Subcutaneous abdominal adipose tissue (tissue), 5 donors: ENCODE measurements at regions not wholly inside any gene's neighbourhood (a gene's known extent, or its start where the extent isn't known, plus 50 kb on each side); places are given as distances from the start of the nearest gene placed in this dataset.
"Not testable (repeated sequence)": the region's sequence is repeated elsewhere in the genome, so short reads cannot be mapped to it uniquely, and the experiment has no call there.

Source experiments
- H3K27ac ChIP-seq: one replicate; pipeline ENCODE4 v1.7.0; 2013; ENCODE audit warnings: low read depth, mild to moderate bottlenecking, inconsistent platforms, low read length, moderate library complexity
- H3K27me3 ChIP-seq, 5 donors: one replicate each; pipeline ENCODE4 v1.7.0; 2013; ENCODE audit warnings: low read length in 5 of 5, inconsistent platforms in 1 of 5; ENCODE audit not compliant: control insufficient read depth in 5 of 5, insufficient read depth in 4 of 5
- H3K36me3 ChIP-seq, 5 donors: one replicate each; pipeline ENCODE4 v1.7.0; 2013; ENCODE audit warnings: low read length in 5 of 5; ENCODE audit not compliant: control insufficient read depth in 5 of 5, insufficient read depth in 5 of 5
- H3K4me1 ChIP-seq, 5 donors: one replicate each; pipeline ENCODE4 v1.7.0; 2013; ENCODE audit warnings: low read length in 5 of 5, mild to moderate bottlenecking in 3 of 5, moderate library complexity in 1 of 5; ENCODE audit not compliant: control insufficient read depth in 5 of 5, insufficient read depth in 5 of 5
- H3K4me3 ChIP-seq, 5 donors: one replicate each; pipeline ENCODE4 v1.7.0; 2013; ENCODE audit warnings: low read length in 5 of 5, low read depth in 1 of 5
- H3K9ac ChIP-seq, 5 donors: one replicate each; pipeline ENCODE4 v1.7.0; 2013; ENCODE audit warnings: low read length in 5 of 5, mild to moderate bottlenecking in 4 of 5, moderate library complexity in 3 of 5
- H3K9me3 ChIP-seq, 5 donors: one replicate each; pipeline ENCODE4 v1.7.0; 2013; ENCODE audit warnings: low read length in 5 of 5; ENCODE audit not compliant: control insufficient read depth in 5 of 5
- donor health status: healthy.
- donor health status: healthy.
- donor health status: healthy.
- donor health status: healthy.
- donor health status: healthy.

DNA sequence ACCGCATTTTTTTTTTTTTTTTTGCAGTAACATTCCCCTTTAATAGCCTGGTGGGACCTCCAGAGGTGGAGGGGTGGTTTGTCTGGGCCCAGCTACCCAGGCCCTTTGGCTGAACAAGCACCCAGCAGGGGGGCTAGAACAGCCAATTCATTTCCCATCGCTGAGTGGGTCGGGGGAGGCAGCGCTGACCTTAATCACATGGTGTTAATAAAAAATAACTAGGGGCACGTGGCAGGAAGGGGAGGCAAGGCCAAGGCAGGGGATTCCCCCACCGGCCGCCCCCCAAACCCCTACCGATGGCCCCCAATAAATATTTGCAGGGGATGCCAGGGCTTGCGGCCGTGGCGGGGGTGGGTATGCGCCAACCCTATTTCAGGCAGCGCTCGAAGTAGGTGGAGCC is 1709.9 kb downstream of the TP53TG3F start:
- H3K4me1 ChIP-seq, H3K9ac ChIP-seq, H3K36me3 ChIP-seq, H3K27ac ChIP-seq, H3K4me3 ChIP-seq, H3K27me3 ChIP-seq: not testable (repeated sequence)
- H3K9me3 ChIP-seq, result peaks cover 0 to 13% (median 10%) of the 10 kb centered on the region in 5 donors

DNA sequence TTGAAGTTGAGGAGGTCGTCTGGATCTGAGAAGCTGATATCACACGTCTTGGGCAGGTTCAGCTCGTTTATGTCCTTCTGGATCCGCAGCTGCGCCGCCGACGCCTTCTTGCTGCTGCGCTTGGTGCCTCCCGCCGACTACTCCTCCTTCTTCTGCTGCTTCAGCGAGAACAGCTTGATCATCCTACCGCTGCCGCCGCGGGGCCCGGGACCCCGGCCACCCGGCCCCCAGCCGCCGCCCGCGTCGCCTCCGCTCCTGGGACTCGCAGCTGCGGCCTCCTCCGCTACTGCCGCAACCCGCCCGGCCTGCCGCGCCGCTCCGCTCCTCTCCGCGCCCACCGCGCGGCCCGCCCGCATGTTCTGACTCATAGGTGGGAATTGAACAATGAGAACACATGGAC is 1710.6 kb downstream of the TP53TG3F start:
- H3K4me1 ChIP-seq, H3K9ac ChIP-seq, H3K36me3 ChIP-seq, H3K27me3 ChIP-seq, H3K4me3 ChIP-seq, H3K27ac ChIP-seq: not testable (repeated sequence)
- peaks cover 0 to 14% (median 10%) of the 10 kb centered on the region in 5 donors for H3K9me3 ChIP-seq

GRCh38 chr16:35170610-35171009 is 1711.2 kb downstream of the TP53TG3F start:
- Histone ChIP-seq H3K9ac (no peak overlapping the region), H3K9me3 (peaks cover 0 to 14% (median 10%) of the 10 kb centered on the region in 5 donors), H3K27ac (no peak overlapping the region), H3K36me3 (no peaks in the 10 kb centered on the region), H3K4me3 (no peak overlapping the region), H3K4me1 (no peaks in the 10 kb centered on the region), H3K27me3 (no peaks in the 10 kb centered on the region)

DNA sequence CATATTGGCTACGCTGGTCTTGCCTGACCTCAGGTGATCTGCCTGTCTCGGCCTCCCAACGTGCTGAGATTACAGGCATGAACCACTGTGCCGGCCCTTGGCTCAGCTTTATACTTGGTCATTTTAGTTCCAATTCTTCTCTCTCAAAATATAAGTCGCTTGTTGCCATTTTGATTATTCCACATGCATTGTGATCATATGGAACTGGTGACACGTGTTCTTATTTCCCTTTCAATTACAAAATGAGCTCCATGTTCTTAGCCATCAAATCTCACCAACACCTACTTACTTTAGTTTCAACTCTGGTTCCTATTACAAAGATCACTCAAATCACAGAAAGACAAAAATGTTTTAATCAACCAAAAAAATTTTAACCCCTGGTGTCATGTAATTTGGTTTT is 1711.7 kb downstream of the TP53TG3F start:
- H3K27ac ChIP-seq, result no peak overlapping the region
- no peaks in the 10 kb centered on the region for H3K4me1 ChIP-seq
- H3K9ac ChIP-seq, result no peak overlapping the region
- no peaks in the 10 kb centered on the region for H3K27me3 ChIP-seq
- H3K4me3 ChIP-seq, result no peak overlapping the region
- H3K36me3 ChIP-seq, result no peaks in the 10 kb centered on the region
- H3K9me3 ChIP-seq, result peaks cover 0 to 14% (median 10%) of the 10 kb centered on the region in 5 donors

- Histone ChIP-seq H3K9ac (no peak overlapping the region), H3K4me1 (no peaks in the 10 kb centered on the region), H3K27me3 (no peaks in the 10 kb centered on the region), H3K36me3 (no peaks in the 10 kb centered on the region), H3K27ac (no peak overlapping the region), H3K9me3 (peaks cover 0 to 18% (median 10%) of the 10 kb centered on the region in 5 donors), H3K4me3 (no peak overlapping the region)
These were observed 1713.9 kb downstream of the TP53TG3F start for GRCh38 chr16:35173295-35173694.

DNA sequence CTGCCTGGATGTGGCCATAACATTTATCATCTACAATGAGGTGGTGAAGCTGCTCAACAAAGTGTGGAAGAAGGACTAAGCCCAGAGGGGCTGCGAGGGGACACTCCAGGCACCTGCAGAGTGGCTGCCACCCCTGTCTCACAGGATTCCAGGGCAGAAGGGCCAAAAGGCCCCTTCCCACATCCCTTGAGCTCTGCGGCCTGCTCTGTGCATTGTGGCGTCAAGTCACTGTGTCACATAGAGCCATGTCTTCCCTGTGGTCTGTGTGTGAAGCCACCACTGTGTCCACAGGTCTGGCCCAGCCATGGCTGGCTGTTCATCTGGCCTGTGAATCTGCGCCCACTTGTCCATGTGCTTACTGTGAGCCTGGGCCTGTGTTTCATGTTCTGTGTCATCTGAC is 1714.6 kb downstream of the TP53TG3F start:
- no peaks in the 10 kb centered on the region for H3K36me3 ChIP-seq
- no peaks in the 10 kb centered on the region for H3K4me1 ChIP-seq
- no peak overlapping the region for H3K4me3 ChIP-seq
- H3K27ac ChIP-seq, result no peak overlapping the region
- peaks cover 0 to 18% (median 10%) of the 10 kb centered on the region in 5 donors for H3K9me3 ChIP-seq
- H3K27me3 ChIP-seq, result no peaks in the 10 kb centered on the region
- H3K9ac ChIP-seq, result no peak overlapping the region

- H3K4me1 ChIP-seq, result no peaks in the 10 kb centered on the region
- H3K4me3 ChIP-seq, result no peak overlapping the region
- H3K9ac ChIP-seq, result no peak overlapping the region
- H3K9me3 ChIP-seq, result peaks cover 0 to 20% (median 4%) of the 10 kb centered on the region in 5 donors
- H3K27ac ChIP-seq, result no peak overlapping the region
- no peaks in the 10 kb centered on the region for H3K36me3 ChIP-seq
- no peaks in the 10 kb centered on the region for H3K27me3 ChIP-seq
These were observed 1717.0 kb downstream of the TP53TG3F start for GRCh38 chr16:35176449-35176848.

- H3K9me3 ChIP-seq, result peaks cover 0 to 20% (median 0%) of the 10 kb centered on the region in 5 donors
- no peak overlapping the region for H3K4me3 ChIP-seq
- no peak overlapping the region for H3K27ac ChIP-seq
- H3K9ac ChIP-seq, result no peak overlapping the region
- H3K27me3 ChIP-seq, result no peaks in the 10 kb centered on the region
- no peaks in the 10 kb centered on the region for H3K4me1 ChIP-seq
- H3K36me3 ChIP-seq, result no peaks in the 10 kb centered on the region
These were observed 1718.4 kb downstream of the TP53TG3F start for GRCh38 chr16:35177851-35178250.

DNA sequence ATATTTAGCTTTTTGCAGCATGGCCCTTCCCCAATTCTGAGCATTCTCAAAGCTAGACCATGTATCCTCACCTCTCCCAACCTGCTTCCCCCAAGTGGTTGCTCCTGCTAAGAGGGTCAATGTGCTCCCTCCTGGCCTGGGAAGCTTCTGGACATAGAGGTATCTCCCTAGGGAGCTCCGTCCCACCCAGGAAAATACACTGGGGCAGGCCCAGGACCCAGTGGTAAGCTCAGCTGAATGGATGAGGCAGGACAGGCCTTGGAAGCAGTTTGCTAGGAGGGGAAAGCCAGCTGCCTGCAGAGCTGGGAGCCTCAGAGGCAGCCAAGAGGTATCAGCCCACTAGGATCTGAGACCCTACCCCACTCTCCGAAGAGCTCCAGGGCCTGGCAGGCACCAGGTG is 1721.6 kb downstream of the TP53TG3F start:
- Histone ChIP-seq H3K9me3 (peaks cover 0 to 11% (median 0%) of the 10 kb centered on the region in 5 donors), H3K4me1 (no peaks in the 10 kb centered on the region), H3K9ac (no peak overlapping the region), H3K27ac (no peak overlapping the region), H3K4me3 (no peak overlapping the region), H3K36me3 (no peaks in the 10 kb centered on the region), H3K27me3 (no peaks in the 10 kb centered on the region)

DNA sequence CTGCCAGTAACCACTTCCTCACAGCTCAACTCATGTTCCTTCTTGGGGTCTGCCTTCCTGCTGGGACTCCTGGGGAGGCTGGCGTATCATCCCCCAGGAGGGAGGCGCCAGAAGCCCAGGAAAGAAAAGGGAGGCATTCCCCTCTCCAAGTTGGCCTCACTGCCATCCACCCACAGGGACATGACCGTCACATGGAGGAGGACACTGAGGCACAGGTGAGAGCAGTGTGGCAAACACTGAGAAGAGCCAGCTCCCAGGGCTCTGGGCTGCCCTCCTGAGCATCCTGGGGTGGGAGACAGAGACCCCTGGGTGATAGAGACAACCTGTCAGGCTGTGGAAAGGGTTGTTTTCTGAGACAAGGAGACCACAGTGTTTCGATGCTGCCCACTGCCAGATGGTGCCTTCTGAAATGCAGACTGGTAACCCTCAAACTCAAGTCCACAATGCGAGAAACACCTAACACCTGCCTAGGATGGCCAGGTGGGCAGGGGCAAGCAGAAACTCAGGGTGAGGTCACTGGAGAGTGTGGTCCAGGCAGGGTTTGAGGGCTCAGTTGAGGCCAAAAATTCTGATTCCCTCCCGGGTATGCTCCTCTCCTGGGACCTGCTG is 1722.1 kb downstream of the TP53TG3F start:
- no peaks in the 10 kb centered on the region for H3K4me1 ChIP-seq
- H3K27ac ChIP-seq, result no peak overlapping the region
- no peak overlapping the region for H3K4me3 ChIP-seq
- H3K36me3 ChIP-seq, result no peaks in the 10 kb centered on the region
- no peaks in the 10 kb centered on the region for H3K27me3 ChIP-seq
- no peak overlapping the region for H3K9ac ChIP-seq
- H3K9me3 ChIP-seq, result peaks cover 0 to 15% (median 0%) of the 10 kb centered on the region in 5 donors
